ENCODE measurements at regions not wholly inside any gene's neighbourhood (a gene's known extent, or its start where the extent isn't known, plus 50 kb on each side); places are given as distances from the start of the nearest gene placed in this dataset.
"Not testable (repeated sequence)": the region's sequence is repeated elsewhere in the genome, so short reads cannot be mapped to it uniquely, and the experiment has no call there.

GRCh38 chr19:29006057-29006735 is 206.8 kb downstream of the UQCRFS1 start:
- no peak for DNase-seq

- no peak for DNase-seq
Observed at GRCh38 chr19:29004796-29005195, 208.2 kb downstream of the UQCRFS1 start.

DNA sequence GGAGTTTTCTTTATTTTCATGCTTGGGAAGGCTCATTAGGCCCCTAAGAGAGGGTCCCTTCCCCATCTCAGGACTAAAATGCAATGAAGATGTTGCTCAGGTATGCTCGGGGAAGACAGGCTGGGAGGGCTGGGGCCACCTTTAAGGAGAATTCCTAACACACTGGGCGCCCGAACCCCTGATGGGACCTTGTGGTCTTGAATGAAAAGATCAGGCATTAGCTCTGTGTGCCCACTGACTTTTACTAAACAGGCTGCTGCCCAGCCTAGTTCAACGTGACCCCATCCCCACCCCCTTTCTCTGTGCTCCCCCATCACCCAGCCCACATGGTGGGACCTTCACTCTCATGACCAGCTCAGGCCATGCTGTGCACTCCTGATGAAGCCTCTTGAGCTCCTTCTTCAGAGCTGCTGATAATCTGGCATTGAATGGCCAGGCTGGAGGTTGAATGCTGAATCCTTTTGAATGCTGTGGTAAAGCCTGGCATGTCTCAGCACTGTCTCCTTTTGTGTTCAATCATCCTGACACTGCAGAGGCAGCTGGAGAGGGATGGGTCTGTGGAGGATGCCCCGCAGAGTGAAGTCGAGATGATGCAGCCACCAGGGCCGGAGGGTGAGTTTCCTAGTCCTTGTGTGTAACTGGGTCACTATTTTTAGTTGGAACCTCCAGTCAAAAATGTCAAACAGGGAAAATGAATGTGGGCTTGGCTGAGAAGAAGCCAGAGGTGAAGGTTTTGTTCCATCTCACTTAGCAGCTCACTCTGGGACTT is 209.1 kb downstream of the UQCRFS1 start:
- no peak for DNase-seq

DNA sequence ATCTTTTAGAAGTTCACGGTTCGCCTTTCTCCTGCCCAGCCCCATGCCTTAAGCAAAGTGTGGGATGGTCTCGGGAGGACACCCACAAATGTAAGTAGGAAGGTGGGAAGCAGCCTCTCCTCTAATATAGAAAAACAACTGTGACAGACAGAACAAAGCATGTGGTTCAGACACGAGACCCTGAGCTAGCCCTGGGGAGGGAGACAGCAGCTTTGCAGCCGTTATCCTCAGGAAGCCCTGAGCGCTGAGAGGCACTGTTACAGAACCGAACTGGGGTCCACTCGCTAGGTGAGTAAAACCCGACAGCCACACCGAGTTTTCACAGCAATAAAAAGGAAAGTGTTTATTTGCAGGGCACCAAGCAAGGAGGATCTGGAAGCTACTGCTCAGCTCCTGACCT is 210.6 kb downstream of the UQCRFS1 start:
- DNase-seq: no peak

GRCh38 chr19:29001597-29002245 is 211.2 kb downstream of the UQCRFS1 start:
- DNase-seq: no peak

GRCh38 chr19:29001141-29001581 is 211.8 kb downstream of the UQCRFS1 start:
- no peak for DNase-seq

DNA sequence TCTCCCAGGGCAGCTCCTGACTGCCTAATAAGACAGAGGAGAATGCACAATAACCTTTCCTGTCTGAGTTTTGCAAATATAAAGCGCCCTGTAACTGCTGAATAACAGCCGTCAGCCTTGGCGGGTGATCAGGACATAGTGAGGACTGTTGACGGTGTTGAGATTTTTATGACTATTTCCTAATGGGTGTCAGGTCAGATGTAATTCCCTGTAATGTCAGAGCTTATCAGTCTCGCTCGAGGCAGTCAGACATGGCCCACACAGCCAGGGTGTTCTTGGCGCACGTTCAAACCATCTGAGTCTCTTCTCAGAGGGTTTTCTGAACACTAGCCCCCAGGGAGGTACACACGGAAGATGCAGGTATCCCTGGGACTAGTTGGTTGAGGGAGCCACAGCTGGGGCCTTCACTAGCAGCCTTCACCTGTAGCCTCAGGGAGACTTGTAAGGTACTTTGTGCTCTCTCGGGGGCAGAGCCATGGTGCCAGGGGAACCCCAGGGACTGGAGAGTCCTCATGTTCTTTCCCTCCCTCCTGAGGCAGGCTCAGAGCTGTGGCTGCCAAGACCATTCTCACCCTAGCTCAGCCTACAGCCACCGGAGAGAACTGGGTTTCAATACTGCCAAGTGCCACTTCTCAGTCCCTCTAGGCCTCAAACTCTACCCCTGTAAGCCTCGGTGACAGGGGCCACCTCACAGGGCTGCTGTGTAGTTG is 213.1 kb downstream of the UQCRFS1 start:
- no peak for DNase-seq

GRCh38 chr19:28998974-28999373 is 214.0 kb downstream of the UQCRFS1 start:
- DNase-seq: no peak

DNA sequence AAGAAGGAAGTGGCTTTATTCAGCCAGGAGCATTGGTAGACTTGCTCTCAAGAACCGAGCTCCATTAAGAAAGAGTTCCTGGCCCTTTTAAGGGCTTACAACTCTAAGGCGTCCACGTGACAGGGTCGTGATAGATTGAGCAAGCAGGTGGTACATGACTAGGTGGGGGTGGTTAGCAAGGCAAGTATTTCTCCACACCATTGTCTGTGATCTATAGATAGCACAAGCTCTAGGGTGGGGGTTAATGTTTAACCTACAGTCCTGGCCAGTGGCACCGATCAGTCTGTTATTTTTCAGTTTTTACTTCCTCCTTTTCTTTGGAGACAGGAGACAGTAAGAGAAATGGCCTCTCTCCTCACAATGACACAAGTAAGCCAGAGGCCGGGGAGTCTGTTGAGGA is 215.1 kb downstream of the UQCRFS1 start:
- DNase-seq: not testable (repeated sequence)

DNA sequence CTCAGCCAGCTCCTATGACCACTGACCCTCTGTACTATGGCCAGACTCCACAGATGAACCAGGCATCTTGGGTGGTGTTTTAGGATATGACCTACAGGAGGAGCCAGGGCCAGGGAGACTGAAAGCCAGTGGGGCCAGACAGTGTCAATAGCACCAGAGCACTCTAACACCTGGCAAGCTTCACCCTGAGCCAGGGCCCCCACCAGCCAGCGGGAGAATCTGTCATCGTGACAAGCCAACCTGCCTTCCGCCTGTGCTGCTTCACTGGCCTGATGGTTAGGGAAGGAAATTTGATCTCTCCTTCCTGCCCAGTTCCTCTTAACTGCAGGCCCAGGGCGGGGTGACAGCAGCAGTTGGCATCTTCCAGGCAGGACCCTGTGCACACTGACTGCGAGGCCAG is 222.4 kb downstream of the UQCRFS1 start:
- DNase-seq: no peak

- no peak for DNase-seq
Observed at GRCh38 chr19:28989739-28990138, 223.2 kb downstream of the UQCRFS1 start.

DNA sequence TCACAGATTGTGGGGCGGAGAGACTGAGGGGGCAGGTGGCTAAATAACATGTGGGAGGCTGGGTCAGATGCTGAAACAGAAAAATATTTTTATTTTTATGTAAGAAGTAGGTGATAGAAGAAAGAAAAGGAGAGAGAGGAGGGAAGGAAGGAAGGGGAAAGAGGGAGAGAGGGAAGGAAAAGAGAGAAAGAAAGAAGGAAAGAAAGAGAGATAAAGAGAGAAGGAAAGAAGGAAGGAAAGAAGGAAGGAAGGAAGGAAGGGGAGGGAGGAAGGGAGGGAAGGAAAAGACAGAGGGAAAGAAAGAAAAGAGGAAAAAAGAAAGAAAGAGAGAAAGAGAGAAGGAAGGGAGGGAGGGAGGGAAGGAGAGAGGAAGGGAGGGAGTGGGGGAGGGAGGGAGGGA is 224.9 kb downstream of the UQCRFS1 start:
- no peak for DNase-seq

DNA sequence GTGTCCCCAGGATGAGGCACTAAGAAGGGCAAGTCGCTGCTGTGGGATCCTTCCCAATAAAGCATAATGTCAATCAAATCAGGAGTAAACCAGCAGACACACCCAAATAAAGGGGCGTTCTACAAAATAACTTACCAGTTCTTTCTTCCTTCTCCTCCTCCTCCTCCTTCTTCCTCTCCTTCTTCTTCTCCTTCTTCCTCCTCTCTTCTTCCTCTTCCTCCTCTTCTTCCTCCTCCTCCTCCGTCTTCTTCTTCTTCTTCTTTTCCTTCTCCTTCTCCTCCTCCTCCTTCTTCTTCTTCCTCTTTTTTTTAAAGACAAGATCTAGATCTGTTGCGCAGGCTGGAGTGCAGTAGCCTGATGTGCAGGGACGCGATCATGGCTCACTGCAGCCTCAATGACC is 225.8 kb downstream of the UQCRFS1 start:
- DNase-seq: no peak

DNA sequence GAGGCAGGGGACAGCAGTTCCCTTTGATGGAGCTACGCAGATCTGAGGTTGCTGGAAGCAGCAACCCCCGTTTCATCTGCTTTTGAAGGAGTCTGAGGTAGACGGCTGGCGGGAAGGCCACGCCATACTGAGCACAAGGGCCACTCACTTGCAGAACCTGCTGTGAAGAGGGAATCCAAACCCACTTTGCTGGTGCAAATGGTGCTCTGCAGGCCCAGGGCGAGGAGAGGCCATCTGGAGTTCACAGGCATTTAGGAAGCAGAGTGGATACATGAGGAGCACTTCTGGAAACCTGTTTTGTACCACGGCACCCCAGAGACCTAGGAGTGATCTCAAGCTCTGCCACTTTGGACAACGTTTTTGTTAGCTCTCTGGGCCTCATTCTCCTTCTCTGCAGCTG is 227.8 kb downstream of the UQCRFS1 start:
- DNase-seq: no peak

DNA sequence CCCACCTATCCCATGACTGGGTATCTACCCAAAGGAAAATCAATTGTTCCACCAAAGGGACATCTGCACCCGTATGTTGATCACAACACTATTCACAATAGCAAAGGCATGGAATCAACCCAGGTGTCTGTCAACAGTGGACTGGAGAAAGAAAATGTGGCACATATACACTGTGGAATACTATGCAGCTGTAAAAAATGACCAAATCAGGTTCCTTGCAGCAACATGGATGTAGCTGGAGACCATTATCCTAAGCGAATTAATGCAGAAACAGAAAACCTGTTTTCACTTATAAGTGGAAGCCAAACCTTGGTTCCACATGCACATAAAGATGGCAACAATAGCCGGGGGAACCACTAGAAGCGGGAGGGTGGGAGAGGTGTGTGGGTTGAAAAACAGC is 228.6 kb downstream of the UQCRFS1 start:
- DNase-seq: no peak

DNA sequence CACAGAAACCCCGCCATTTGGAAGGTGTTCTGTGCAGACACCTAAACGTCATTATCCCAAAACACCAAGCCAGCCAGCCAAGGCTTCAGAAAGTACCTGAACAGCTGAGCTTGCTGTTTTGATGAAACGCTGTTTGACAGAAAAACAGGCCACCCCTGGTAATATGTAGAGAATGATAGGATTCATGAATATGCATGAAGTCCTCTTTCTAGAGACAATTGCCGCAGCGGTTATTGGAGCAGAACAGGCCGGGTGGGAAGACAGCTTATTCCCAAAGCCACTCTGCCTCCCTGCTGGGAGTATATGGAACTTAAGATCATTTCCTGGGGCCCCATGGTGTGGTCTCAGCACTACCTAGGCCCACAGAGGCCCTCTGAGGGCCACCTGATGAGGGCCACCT is 229.5 kb downstream of the UQCRFS1 start:
- no peak for DNase-seq

DNA sequence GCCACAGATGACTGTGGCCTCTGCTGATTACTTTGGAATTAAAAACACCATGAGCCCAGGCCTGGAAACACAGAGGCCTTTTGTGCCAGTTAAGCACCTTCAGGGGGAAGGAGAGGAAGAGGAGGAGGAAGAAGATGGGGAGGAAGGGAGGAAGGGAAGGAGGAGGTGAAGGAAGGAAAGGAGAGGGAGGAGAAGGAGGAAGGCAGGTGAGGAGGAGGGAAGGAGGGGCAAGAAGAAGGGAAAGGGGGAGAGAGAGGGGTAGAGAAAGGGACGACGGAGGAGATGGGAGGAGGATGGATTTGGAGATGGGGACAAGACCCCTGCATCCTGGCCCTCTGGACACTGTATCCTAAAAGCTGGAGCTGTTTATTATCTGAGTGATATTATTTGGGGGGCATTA is 231.0 kb downstream of the UQCRFS1 start:
- DNase-seq: no peak

DNA sequence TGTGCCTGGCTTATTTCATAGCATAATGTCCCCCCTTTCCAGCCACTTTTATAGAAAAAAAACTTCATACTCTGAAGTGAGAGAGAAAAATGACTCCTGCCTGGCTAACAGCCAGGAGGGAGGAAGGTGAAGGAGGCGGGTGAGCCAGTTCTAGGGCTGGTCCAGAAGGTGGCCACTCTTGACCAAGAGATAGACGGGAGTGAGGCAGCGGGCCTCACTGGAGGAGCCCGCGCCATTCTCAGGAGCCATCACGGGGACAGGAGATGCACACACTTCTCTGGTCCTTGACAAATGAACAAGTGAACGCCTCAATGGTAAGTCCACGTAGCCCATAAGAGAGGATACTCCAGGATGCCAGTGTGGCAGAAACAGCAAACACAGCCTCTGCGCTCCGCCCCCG is 231.4 kb downstream of the UQCRFS1 start:
- DNase-seq: no peak

GRCh38 chr19:28980236-28980868 is 232.6 kb downstream of the UQCRFS1 start:
- no peak for DNase-seq

DNA sequence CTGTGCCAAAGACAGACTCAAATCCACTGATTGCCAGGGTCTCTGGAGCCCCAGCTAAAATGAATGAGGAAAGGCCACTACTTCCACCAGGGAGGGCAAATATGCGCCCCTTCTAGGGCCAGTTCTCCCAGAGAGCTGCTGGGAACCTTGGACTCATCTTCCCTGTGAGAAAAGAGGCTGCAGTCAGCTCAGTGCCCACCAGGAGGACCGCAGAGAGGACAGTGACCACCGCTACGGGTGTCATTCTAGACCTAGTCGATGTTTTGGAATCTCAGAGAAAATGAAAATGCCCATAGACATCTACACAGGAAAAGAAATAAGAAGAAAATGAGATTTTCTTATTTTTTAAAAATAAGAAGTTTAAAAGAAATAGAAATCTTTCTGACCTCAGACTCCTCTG is 235.1 kb downstream of the UQCRFS1 start:
- no peak for DNase-seq

- no peak for DNase-seq
Observed at GRCh38 chr19:28972058-28972852, 240.7 kb downstream of the UQCRFS1 start.

GRCh38 chr19:28971513-28971912 is 241.4 kb downstream of the UQCRFS1 start:
- DNase-seq: no peak

All from NCI-H1105 treated with DMSO at 0.1 percent for 48 hours (cell line).